ENCODE measurements at regions not wholly inside any gene's neighbourhood (a gene's known extent, or its start where the extent isn't known, plus 50 kb on each side); places are given as distances from the start of the nearest gene placed in this dataset.
"Not testable (repeated sequence)": the region's sequence is repeated elsewhere in the genome, so short reads cannot be mapped to it uniquely, and the experiment has no call there.

- no peak for DNase-seq
Measured at GRCh38 chrX:114272096-114272686, 311.7 kb upstream of the HTR2C start.

- DNase-seq = not testable (repeated sequence)
Measured at GRCh38 chrX:114270371-114270770, 313.5 kb upstream of the HTR2C start.

- no peak for DNase-seq
Measured at GRCh38 chrX:114268643-114269042, 315.2 kb upstream of the HTR2C start.

- no peak for DNase-seq
Measured at GRCh38 chrX:114267142-114267541, 316.7 kb upstream of the HTR2C start.

GRCh38 chrX:114252186-114252585 lies 331.7 kb upstream of the HTR2C start:
- DNase-seq = no peak

GRCh38 chrX:114251575-114251974 lies 332.3 kb upstream of the HTR2C start:
- no peak for DNase-seq

GRCh38 chrX:114221445-114221844 lies 362.4 kb upstream of the HTR2C start:
- no peak for DNase-seq

GRCh38 chrX:114210879-114211278 lies 373.0 kb upstream of the HTR2C start:
- DNase-seq = no peak

GRCh38 chrX:114201622-114202021 lies 382.3 kb upstream of the HTR2C start:
- DNase-seq = no peak

- DNase-seq = no peak
Measured at GRCh38 chrX:114181195-114181594, 402.7 kb upstream of the HTR2C start.

GRCh38 chrX:114178126-114178525 lies 405.8 kb upstream of the HTR2C start:
- DNase-seq = no peak

GRCh38 chrX:114167276-114167675 lies 416.6 kb upstream of the HTR2C start:
- not testable (repeated sequence) for DNase-seq

- no peak for DNase-seq
Measured at GRCh38 chrX:114166601-114167000, 417.3 kb upstream of the HTR2C start.

- no peak for DNase-seq
Measured at GRCh38 chrX:114165537-114165936, 418.3 kb upstream of the HTR2C start.

- no peak for DNase-seq
Measured at GRCh38 chrX:114162068-114162735, 421.7 kb upstream of the HTR2C start.

- DNase-seq = no peak
Measured at GRCh38 chrX:114152801-114153200, 431.1 kb upstream of the HTR2C start.

- DNase-seq = no peak
Measured at GRCh38 chrX:114152130-114152529, 431.8 kb upstream of the HTR2C start.

- no peak for DNase-seq
Measured at GRCh38 chrX:114134465-114134864, 449.4 kb upstream of the HTR2C start.

- no peak for DNase-seq
Measured at GRCh38 chrX:114127411-114128025, 456.4 kb upstream of the HTR2C start.

GRCh38 chrX:114127005-114127404 lies 456.9 kb upstream of the HTR2C start:
- no peak for DNase-seq

GRCh38 chrX:114101081-114101480 lies 482.8 kb upstream of the HTR2C start:
- DNase-seq = no peak

GRCh38 chrX:114097866-114098265 lies 486.0 kb upstream of the HTR2C start:
- DNase-seq = no peak

GRCh38 chrX:114097427-114097826 lies 486.5 kb upstream of the HTR2C start:
- DNase-seq = no peak

GRCh38 chrX:114095789-114096188 lies 488.1 kb upstream of the HTR2C start:
- no peak for DNase-seq

GRCh38 chrX:114087543-114087942 lies 496.3 kb upstream of the HTR2C start:
- no peak for DNase-seq

Data from bone marrow (tissue), 2 donors.